Upper lobe of left lung (tissue), 4 donors: ENCODE measurements at regions not wholly inside any gene's neighbourhood (a gene's known extent, or its start where the extent isn't known, plus 50 kb on each side); places are given as distances from the start of the nearest gene placed in this dataset.

Source experiments
- POLR2A ChIP-seq, 4 donors: fragments of 450-650 bp; IDR thresholded peaks; one replicate each; pipeline ENCODE4 v1.5.1; 2016 to 2017; ENCODE audit warnings: antibody characterized with exemption in 4 of 4, mild to moderate bottlenecking in 2 of 4
- TF ChIP-seq, protein P1 (sequence below), 6 experiments: fragments of 450-650 bp in 4 of 6; fragments of 200-600 bp in 2 of 6; sonication (generic) in 2 of 6; IDR thresholded peaks; one replicate each; pipeline ENCODE4 v1.5.1; 2016 to 2019; ENCODE audit warnings: antibody characterized with exemption in 6 of 6

DNA sequence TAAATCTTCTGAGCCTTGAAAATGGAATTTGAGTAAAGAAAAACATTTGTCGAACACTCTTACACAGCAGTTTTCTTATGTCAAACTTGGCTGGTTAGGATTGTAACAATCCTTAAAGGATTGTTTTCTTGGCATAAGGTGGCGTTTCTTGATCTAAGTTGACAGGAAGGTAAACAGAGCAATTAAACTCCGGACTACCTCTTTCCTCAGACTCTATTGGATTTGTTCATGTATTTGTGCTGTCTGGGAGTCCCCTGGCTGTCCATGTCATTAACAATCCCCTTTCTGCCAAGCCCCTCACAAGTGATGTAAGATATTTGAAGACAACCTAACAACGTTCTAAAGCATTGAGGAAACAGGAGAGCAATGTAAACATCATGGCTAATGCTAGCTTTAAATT is 222.5 kb upstream of the SNX19 start:
- TF ChIP-seq, protein P1, sequence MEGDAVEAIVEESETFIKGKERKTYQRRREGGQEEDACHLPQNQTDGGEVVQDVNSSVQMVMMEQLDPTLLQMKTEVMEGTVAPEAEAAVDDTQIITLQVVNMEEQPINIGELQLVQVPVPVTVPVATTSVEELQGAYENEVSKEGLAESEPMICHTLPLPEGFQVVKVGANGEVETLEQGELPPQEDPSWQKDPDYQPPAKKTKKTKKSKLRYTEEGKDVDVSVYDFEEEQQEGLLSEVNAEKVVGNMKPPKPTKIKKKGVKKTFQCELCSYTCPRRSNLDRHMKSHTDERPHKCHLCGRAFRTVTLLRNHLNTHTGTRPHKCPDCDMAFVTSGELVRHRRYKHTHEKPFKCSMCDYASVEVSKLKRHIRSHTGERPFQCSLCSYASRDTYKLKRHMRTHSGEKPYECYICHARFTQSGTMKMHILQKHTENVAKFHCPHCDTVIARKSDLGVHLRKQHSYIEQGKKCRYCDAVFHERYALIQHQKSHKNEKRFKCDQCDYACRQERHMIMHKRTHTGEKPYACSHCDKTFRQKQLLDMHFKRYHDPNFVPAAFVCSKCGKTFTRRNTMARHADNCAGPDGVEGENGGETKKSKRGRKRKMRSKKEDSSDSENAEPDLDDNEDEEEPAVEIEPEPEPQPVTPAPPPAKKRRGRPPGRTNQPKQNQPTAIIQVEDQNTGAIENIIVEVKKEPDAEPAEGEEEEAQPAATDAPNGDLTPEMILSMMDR (IDR thresholded peaks at IDR 0.05), result no peak
- TF ChIP-seq POLR2A (IDR thresholded peaks at IDR 0.05), result no peak
